H1 (cell line): ENCODE measurements at regions not wholly inside any gene's neighbourhood (a gene's known extent, or its start where the extent isn't known, plus 50 kb on each side); places are given as distances from the start of the nearest gene placed in this dataset.

Source experiments
- CTCF ChIA-PET: fragments of 300-600 bp; sonication (Branson Sonifier 250); formaldehyde crosslinking; loops from one replicate; lab custom pipeline; 2021; ENCODE audit not compliant: partially characterized antibody; lab: Charles Lee
- POLR2A ChIA-PET: fragments of 300-600 bp; sonication (Branson Sonifier 250); formaldehyde crosslinking; loops from one replicate; lab custom pipeline; 2021; ENCODE audit warnings: inconsistent platforms; ENCODE audit not compliant: partially characterized antibody; lab: Charles Lee
- DNase-seq, 2 experiments: peaks; one replicate each; pipeline versions ENCODE4 v3.0.0 to v3.0.0-alpha.2; 2010 to 2022; ENCODE audit warnings: low spot score in 2 of 2, low read depth in 1 of 2, mixed read lengths in 1 of 2
- FAIRE-seq: peaks from 2 replicates; lab custom pipeline; 2011; peaks lifted over from hg19 to GRCh38; lab: Jason Lieb, UNC
- H2AFZ ChIP-seq: 2 replicates; pipeline ENCODE4 v1.8.1; 2012; ENCODE audit warnings: low read length, inconsistent platforms
- H2AK5ac ChIP-seq: 2 replicates; pipeline ENCODE4 v1.6.1; 2013; ENCODE audit warnings: low read depth, low read length
- H2BK120ac ChIP-seq: replicated peaks from 2 replicates; pipeline ENCODE3; 2013; ENCODE audit warnings: low read depth, low read length, inconsistent platforms
- H2BK12ac ChIP-seq: 2 replicates; pipeline ENCODE4 v1.6.1; 2013; ENCODE audit warnings: low read depth, low read length
- H2BK15ac ChIP-seq: 2 replicates; pipeline ENCODE4 v1.6.1; 2013; ENCODE audit warnings: low read length
- H2BK20ac ChIP-seq: 2 replicates; pipeline ENCODE4 v1.6.1; 2013; ENCODE audit warnings: low read length
- H2BK5ac ChIP-seq: 2 replicates; pipeline ENCODE4 v1.6.1; 2013; ENCODE audit warnings: low read depth, low read length
- H3K14ac ChIP-seq: 2 replicates; pipeline ENCODE4 v1.6.1; 2013; ENCODE audit warnings: inconsistent platforms; ENCODE audit not compliant: insufficient read length
- H3K18ac ChIP-seq: 2 replicates; pipeline ENCODE4 v1.6.1; 2013; ENCODE audit warnings: low read length; ENCODE audit errors: extremely low read depth
- H3K23ac ChIP-seq: 2 replicates; pipeline ENCODE4 v1.6.1; 2013; ENCODE audit warnings: inconsistent platforms; ENCODE audit not compliant: insufficient read length
- H3K23me2 ChIP-seq: 2 replicates; pipeline ENCODE4 v1.6.1; 2013; ENCODE audit warnings: low read depth, low read length
- H3K27ac ChIP-seq: 2 replicates; pipeline ENCODE4 v1.6.1; 2011; ENCODE audit warnings: low read depth, low read length, inconsistent platforms
- H3K27me3 ChIP-seq, 4 experiments: replicated peaks in 1 of 4; 1 replicate in 1 of 4; 2 replicates in 3 of 4; pipeline versions ENCODE4 v1.6.1 to v1.8.1; 2011 to 2013; ENCODE audit warnings: low read length in 3 of 4, mild to moderate bottlenecking in 3 of 4, inconsistent platforms in 2 of 4, mixed read lengths in 2 of 4, moderate library complexity in 1 of 4; ENCODE audit not compliant: control insufficient read depth in 3 of 4, insufficient read depth in 3 of 4; ENCODE audit errors: extremely low read depth in 1 of 4
- H3K36me3 ChIP-seq, 4 experiments: 2 replicates each; pipeline versions ENCODE4 v1.6.1 to v1.8.1; 2011 to 2013; ENCODE audit warnings: mild to moderate bottlenecking in 4 of 4, low read length in 3 of 4, moderate library complexity in 2 of 4, control low read depth in 1 of 4, inconsistent platforms in 1 of 4; ENCODE audit not compliant: insufficient read depth in 4 of 4, control insufficient read depth in 2 of 4
- H3K4ac ChIP-seq: replicated peaks from 2 replicates; pipeline ENCODE3; 2013; ENCODE audit warnings: low read length, low read depth, mixed read lengths, inconsistent platforms; ENCODE audit not compliant: insufficient read length
- H3K4me1 ChIP-seq, 4 experiments: replicated peaks in 1 of 4; 1 replicate in 1 of 4; 2 replicates in 3 of 4; pipeline versions ENCODE4 v1.6.1 to v1.8.1; 2011 to 2013; ENCODE audit warnings: low read length in 3 of 4, inconsistent platforms in 2 of 4, mixed read lengths in 1 of 4; ENCODE audit not compliant: insufficient read depth in 4 of 4, control insufficient read depth in 3 of 4
- H3K4me2 ChIP-seq, 2 experiments: 2 replicates each; pipeline versions ENCODE4 v1.6.1 to v1.8.1; 2011 to 2013; ENCODE audit warnings: low read depth in 2 of 2, low read length in 2 of 2, control low read depth in 1 of 2, inconsistent platforms in 1 of 2, mild to moderate bottlenecking in 1 of 2; ENCODE audit not compliant: insufficient read depth in 1 of 2
- H3K4me3 ChIP-seq, 4 experiments: fragments of 200-600, 300-600 bp in 1 of 4; sonication (generic), shearing (Covaris generic), sonication (Bioruptor Twin) in 1 of 4; 2 replicates each; pipeline versions ENCODE4 v1.5.1 to v1.8.1; 2011 to 2016; ENCODE audit warnings: low read length in 4 of 4, low read depth in 3 of 4, control low read depth in 2 of 4, inconsistent platforms in 2 of 4, mild to moderate bottlenecking in 2 of 4, mixed read lengths in 1 of 4, moderate library complexity in 1 of 4; ENCODE audit not compliant: insufficient read depth in 2 of 4; ENCODE audit errors: extremely low read depth in 1 of 4
- H3K56ac ChIP-seq: replicated peaks from 2 replicates; pipeline ENCODE3; 2013; ENCODE audit warnings: low read depth, mild to moderate bottlenecking, mixed read lengths, low read length, inconsistent platforms; ENCODE audit not compliant: insufficient read length
- H3K79me1 ChIP-seq: 2 replicates; pipeline ENCODE4 v1.6.1; 2013; ENCODE audit warnings: low read depth, low read length, control low read depth
- H3K79me2 ChIP-seq, 2 experiments: 2 replicates each; pipeline versions ENCODE4 v1.6.1 to v1.8.1; 2012 to 2013; ENCODE audit warnings: low read length in 2 of 2, mild to moderate bottlenecking in 2 of 2, inconsistent platforms in 1 of 2; ENCODE audit not compliant: insufficient read depth in 2 of 2, control insufficient read depth in 1 of 2
- H3K9ac ChIP-seq, 4 experiments: replicated peaks in 1 of 4; 1 replicate in 1 of 4; 2 replicates in 3 of 4; pipeline versions ENCODE4 v1.6.1 to v1.8.1; 2011 to 2013; ENCODE audit warnings: low read depth in 3 of 4, low read length in 3 of 4, control low read depth in 2 of 4, mild to moderate bottlenecking in 2 of 4, moderate library complexity in 2 of 4, inconsistent platforms in 1 of 4; ENCODE audit errors: extremely low read depth in 1 of 4
- H3K9me3 ChIP-seq, 2 experiments: 2 replicates each; pipeline versions ENCODE4 v1.6.1 to v1.8.1; 2012 to 2013; ENCODE audit warnings: mild to moderate bottlenecking in 2 of 2, moderate library complexity in 2 of 2, control low read depth in 1 of 2, inconsistent platforms in 1 of 2, low read depth in 1 of 2, low read length in 1 of 2, mixed read lengths in 1 of 2; ENCODE audit not compliant: insufficient read depth in 2 of 2
- H4K20me1 ChIP-seq, 2 experiments: replicated peaks in 1 of 2; 2 replicates each; pipeline versions ENCODE3 to v1.8.1; 2011 to 2013; ENCODE audit warnings: inconsistent platforms in 2 of 2, low read length in 2 of 2, mild to moderate bottlenecking in 1 of 2; ENCODE audit not compliant: insufficient read depth in 2 of 2, control insufficient read depth in 1 of 2
- H4K5ac ChIP-seq: 2 replicates; pipeline ENCODE4 v1.6.1; 2013; ENCODE audit warnings: low read length, low read depth, mixed read lengths, inconsistent platforms; ENCODE audit not compliant: insufficient read length
- H4K8ac ChIP-seq: 2 replicates; pipeline ENCODE4 v1.8.0; 2013; ENCODE audit warnings: mild to moderate bottlenecking, moderate library complexity, low read length, inconsistent platforms; ENCODE audit not compliant: insufficient read depth; ENCODE audit errors: extremely low read depth
- H4K91ac ChIP-seq: replicated peaks from 2 replicates; pipeline ENCODE3; 2013; ENCODE audit warnings: low read length, mixed read lengths, inconsistent platforms; ENCODE audit not compliant: insufficient read length
- CEBPB ChIP-seq: IDR thresholded peaks from 2 replicates; pipeline ENCODE4 v1.6.1; 2012; ENCODE audit warnings: low read depth, low read length
- CREB1 ChIP-seq: IDR thresholded peaks from 2 replicates; pipeline ENCODE4 v1.6.1; 2012; ENCODE audit warnings: inconsistent platforms
- EP300 ChIP-seq, 2 experiments: IDR thresholded peaks; 1 replicate in 1 of 2; 2 replicates in 1 of 2; pipeline ENCODE4 v1.6.1; 2011 to 2012; ENCODE audit warnings: low read depth in 2 of 2, low read length in 2 of 2, mild to moderate bottlenecking in 2 of 2, borderline replicate concordance in 1 of 2, inconsistent platforms in 1 of 2, moderate library complexity in 1 of 2
- GTF2F1 ChIP-seq: IDR thresholded peaks from 2 replicates; pipeline ENCODE4 v1.6.1; 2012; ENCODE audit warnings: low read depth, low read length, improper control_type of control experiment, borderline replicate concordance
- JUN ChIP-seq: IDR thresholded peaks from 2 replicates; pipeline ENCODE4 v1.6.1; 2011; ENCODE audit warnings: low read depth, mild to moderate bottlenecking, improper control_type of control experiment, low read length
- RXRA ChIP-seq: IDR thresholded peaks from 2 replicates; pipeline ENCODE4 v1.6.1; 2011; ENCODE audit warnings: low read depth, mild to moderate bottlenecking, low read length, moderate library complexity; ENCODE audit not compliant: insufficient read depth
- SAP30 ChIP-seq: fragments of 300-600 bp; sonication (generic); IDR thresholded peaks from 2 replicates; pipeline ENCODE4 v1.7.1; 2012; ENCODE audit warnings: low read length, moderate library complexity, mild to moderate bottlenecking, inconsistent platforms; ENCODE audit not compliant: insufficient read depth, insufficient replicate concordance
- SIN3A ChIP-seq, 2 experiments: IDR thresholded peaks in 1 of 2; conservative IDR thresholded peaks in 1 of 2; 2 replicates each; pipeline ENCODE4 v1.6.1; 2011 to 2012; ENCODE audit warnings: low read length in 2 of 2, improper control_type of control experiment in 1 of 2, low read depth in 1 of 2, mild to moderate bottlenecking in 1 of 2
- SRF ChIP-seq: IDR thresholded peaks from 2 replicates; pipeline ENCODE4 v1.6.1; 2011; ENCODE audit warnings: mild to moderate bottlenecking, low read depth, low read length, moderate library complexity
- SUZ12 ChIP-seq: fragments of 200-600 bp; sonication (generic); IDR thresholded peaks from 2 replicates; pipeline ENCODE4 v1.6.1; 2012; ENCODE audit warnings: mild to moderate bottlenecking, inconsistent platforms, low read length, moderate library complexity, mixed read lengths
- WGBS, 2 experiments: shearing (Covaris generic) in 1 of 2; methylation state at CpG; one replicate each; pipeline versions ENCODE4 v1.1.6 to v1.1.7; 2013 to 2015; ENCODE audit warnings: low lambda C conversion rate in 2 of 2, mixed read lengths in 2 of 2, inconsistent platforms in 1 of 2, low coverage in 1 of 2, missing lambda C conversion rate in 1 of 2; ENCODE audit not compliant: insufficient replicate concordance in 2 of 2, insufficient coverage in 1 of 2, insufficient read length in 1 of 2; ENCODE audit errors: extremely low coverage in 1 of 2, missing lambda C conversion rate in 1 of 2; 5-methylcytosine and 5-hydroxymethylcytosine counted together
- TF ChIP-seq, protein P1 (sequence below): IDR thresholded peaks from 2 replicates; pipeline ENCODE4 v1.6.1; 2011; ENCODE audit warnings: low read depth, mild to moderate bottlenecking, low read length; ENCODE audit not compliant: insufficient read depth
- TF ChIP-seq, protein P2 (sequence below): IDR thresholded peaks from 2 replicates; pipeline ENCODE4 v1.6.1; 2012; ENCODE audit warnings: inconsistent platforms

GRCh38 chr3:10692039-10692622 lies 123.9 kb upstream of the SLC6A11 start:
- Histone ChIP-seq H3K27me3 (peaks cover 0 to 1% (median 0%) of the 10 kb centered on the region in 4 experiments; a peak in 1 of 7 replicates), H3K18ac (no peak overlapping the region), H3K9ac (no peak overlapping the region), H2BK120ac (no peak overlapping the region), H3K4ac (no peak overlapping the region), H3K56ac (no peak overlapping the region), H4K20me1 (no peaks in the 10 kb centered on the region), H2BK12ac (no peak overlapping the region), H3K23ac (no peak overlapping the region), H2AK5ac (no peak overlapping the region), H3K23me2 (no peaks in the 10 kb centered on the region), H3K14ac (no peak overlapping the region), H2BK20ac (no peak overlapping the region), H3K79me2 (no peaks in the 10 kb centered on the region), H3K36me3 (no peaks in the 10 kb centered on the region), H4K91ac (no peak overlapping the region), H2BK5ac (no peak overlapping the region), H4K5ac (no peak overlapping the region), H3K9me3 (no peaks in the 10 kb centered on the region), H3K4me3 (no peak overlapping the region), H2BK15ac (no peak overlapping the region), H3K27ac (no peak overlapping the region), H2AFZ (no peak overlapping the region), H3K4me2 (no peak overlapping the region), H3K79me1 (no peaks in the 10 kb centered on the region), H3K4me1 (no peaks in the 10 kb centered on the region), H4K8ac (no peak overlapping the region)
- CTCF ChIA-PET: interaction anchor here (1.4 to 1.7 kb wide), 2 partner anchors 15 to 261 kb away, joined by 3 to 6 read pairs; no protein-coding TSS in a partner anchor
- no peak for DNase-seq
- WGBS, 2 experiments: 89% methylated on average over 11 of the region's 11 CpGs; no CpG with 5 or more reads in 1 of the 2 experiments
- FAIRE-seq: no peak
- POLR2A ChIA-PET: no interaction called here
- TF ChIP-seq SRF: no peak
- TF ChIP-seq RXRA: no peak
- TF ChIP-seq SAP30: no peak
- no peak for TF ChIP-seq JUN
- no peak for TF ChIP-seq SIN3A (conservative IDR thresholded peaks at IDR 0.05 in 1 of 2, IDR thresholded peaks at IDR 0.05 in 1 of 2; ENCODE audit: low read depth in 1 of 2, low read length in 2 of 2)
- TF ChIP-seq, protein P1, sequence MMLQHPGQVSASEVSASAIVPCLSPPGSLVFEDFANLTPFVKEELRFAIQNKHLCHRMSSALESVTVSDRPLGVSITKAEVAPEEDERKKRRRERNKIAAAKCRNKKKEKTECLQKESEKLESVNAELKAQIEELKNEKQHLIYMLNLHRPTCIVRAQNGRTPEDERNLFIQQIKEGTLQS: no peak
- TF ChIP-seq CREB1: no peak
- TF ChIP-seq, protein P2, sequence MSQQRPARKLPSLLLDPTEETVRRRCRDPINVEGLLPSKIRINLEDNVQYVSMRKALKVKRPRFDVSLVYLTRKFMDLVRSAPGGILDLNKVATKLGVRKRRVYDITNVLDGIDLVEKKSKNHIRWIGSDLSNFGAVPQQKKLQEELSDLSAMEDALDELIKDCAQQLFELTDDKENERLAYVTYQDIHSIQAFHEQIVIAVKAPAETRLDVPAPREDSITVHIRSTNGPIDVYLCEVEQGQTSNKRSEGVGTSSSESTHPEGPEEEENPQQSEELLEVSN: no peak
- TF ChIP-seq GTF2F1: no peak
- TF ChIP-seq CEBPB: no peak
- no peak for TF ChIP-seq SUZ12
- TF ChIP-seq EP300 (IDR thresholded peaks at IDR 0.05; ENCODE audit: borderline replicate concordance in 1 of 2, low read depth in 2 of 2, low read length in 2 of 2): no peak
